ENCODE measurements at regions not wholly inside any gene's neighbourhood (a gene's known extent, or its start where the extent isn't known, plus 50 kb on each side); places are given as distances from the start of the nearest gene placed in this dataset.

GRCh38 chr18:41864216-41864615, 90.8 kb upstream of the PIK3C3 start:
- peaks cover 43% of the 10 kb centered on the region for H3K4me1 Mint-ChIP-seq
- no peak overlapping the region for H3K9ac ChIP-seq
- no peaks in the 10 kb centered on the region for H3K36me3 ChIP-seq
- H3K4me1 ChIP-seq = peaks cover 23% of the 10 kb centered on the region
- peaks cover 3% of the 10 kb centered on the region for H3K27me3 Mint-ChIP-seq (ENCODE audit: insufficient read depth, low read depth)
- H3K27me3 ChIP-seq = no peaks in the 10 kb centered on the region
- H4K20me1 ChIP-seq (ENCODE audit: low read depth) = no peaks in the 10 kb centered on the region
- no peaks in the 10 kb centered on the region for H3K79me2 ChIP-seq (ENCODE audit: low read depth)
- no peak overlapping the region for H3K4me3 ChIP-seq
- H3K27ac ChIP-seq = no peak overlapping the region
- H3K9me3 Mint-ChIP-seq = peaks cover 2% of the 10 kb centered on the region
- DNase-seq (ENCODE audit: low spot score) = peak; percentile 26
- H3K4me2 ChIP-seq = peak overlapping the region; percentile 52
- no peak overlapping the region for H3K4me3 Mint-ChIP-seq
- no peaks in the 10 kb centered on the region for H3K9me3 ChIP-seq (ENCODE audit: low read depth)
- peaks cover 8% of the 10 kb centered on the region for H3F3A ChIP-seq (ENCODE audit: low read depth)
- no peak for TF ChIP-seq EZH2phosphoT487 (IDR thresholded peaks at IDR 0.05)
- TF ChIP-seq CTCF (IDR thresholded peaks at IDR 0.05) = no peak
- no peak for TF ChIP-seq EZH2 (IDR thresholded peaks at IDR 0.05)
- peaks cover 3% of the 10 kb centered on the region for H3K36me3 Mint-ChIP-seq
- H3K27ac Mint-ChIP-seq = no peak overlapping the region
- H2AFZ ChIP-seq (replicated peaks) = no peak overlapping the region

- peaks cover 23% of the 10 kb centered on the region for H3K4me1 ChIP-seq
- H3K4me2 ChIP-seq = no peak overlapping the region
- no peaks in the 10 kb centered on the region for H4K20me1 ChIP-seq (ENCODE audit: low read depth)
- Mint-ChIP-seq H3K4me3 (no peak overlapping the region), H3K9me3 (peaks cover 1% of the 10 kb centered on the region), H3K4me1 (peaks cover 53% of the 10 kb centered on the region), H3K27me3 (ENCODE audit: insufficient read depth, low read depth) (peaks cover 6% of the 10 kb centered on the region), H3K36me3 (peaks cover 3% of the 10 kb centered on the region), H3K27ac (no peak overlapping the region)
- no peak for DNase-seq (ENCODE audit: low spot score)
- H3K9ac ChIP-seq = no peak overlapping the region
- H3F3A ChIP-seq (ENCODE audit: low read depth) = peaks cover 8% of the 10 kb centered on the region
- H3K79me2 ChIP-seq (ENCODE audit: low read depth) = no peaks in the 10 kb centered on the region
- no peak overlapping the region for H2AFZ ChIP-seq (replicated peaks)
- no peak overlapping the region for H3K4me3 ChIP-seq
- no peak overlapping the region for H3K27ac ChIP-seq
- H3K9me3 ChIP-seq (ENCODE audit: low read depth) = no peaks in the 10 kb centered on the region
- H3K27me3 ChIP-seq = no peaks in the 10 kb centered on the region
- no peak for TF ChIP-seq EZH2 (IDR thresholded peaks at IDR 0.05)
- TF ChIP-seq CTCF (IDR thresholded peaks at IDR 0.05) = no peak
- no peak for TF ChIP-seq EZH2phosphoT487 (IDR thresholded peaks at IDR 0.05)
- no peaks in the 10 kb centered on the region for H3K36me3 ChIP-seq
Measured at GRCh38 chr18:41862921-41863320, 92.1 kb upstream of the PIK3C3 start.

GRCh38 chr18:41860987-41861386, 94.0 kb upstream of the PIK3C3 start:
- Histone ChIP-seq H3K27me3 (no peaks in the 10 kb centered on the region), H2AFZ (replicated peaks) (no peak overlapping the region), H3K27ac (no peak overlapping the region), H3K79me2 (ENCODE audit: low read depth) (no peaks in the 10 kb centered on the region), H3K4me1 (peaks cover 23% of the 10 kb centered on the region), H3F3A (ENCODE audit: low read depth) (peaks cover 8% of the 10 kb centered on the region), H3K36me3 (no peaks in the 10 kb centered on the region), H3K4me3 (no peak overlapping the region), H4K20me1 (ENCODE audit: low read depth) (no peaks in the 10 kb centered on the region), H3K4me2 (peak overlapping the region; percentile 8), H3K9ac (no peak overlapping the region), H3K9me3 (ENCODE audit: low read depth) (no peaks in the 10 kb centered on the region)
- peak overlapping the region; percentile 88 for H3K27ac Mint-ChIP-seq
- peaks cover 53% of the 10 kb centered on the region for H3K4me1 Mint-ChIP-seq
- TF ChIP-seq CTCF (IDR thresholded peaks at IDR 0.05) = no peak
- peak overlapping the region; percentile 42 for H3K4me3 Mint-ChIP-seq
- no peaks in the 10 kb centered on the region for H3K36me3 Mint-ChIP-seq
- H3K9me3 Mint-ChIP-seq = no peaks in the 10 kb centered on the region
- H3K27me3 Mint-ChIP-seq (ENCODE audit: insufficient read depth, low read depth) = peaks cover 7% of the 10 kb centered on the region
- peak; percentile 6 for DNase-seq (ENCODE audit: low spot score)
